Stomach (tissue), 4 donors: ENCODE measurements at regions not wholly inside any gene's neighbourhood (a gene's known extent, or its start where the extent isn't known, plus 50 kb on each side); places are given as distances from the start of the nearest gene placed in this dataset.

Experiments used
- POLR2A ChIP-seq, 4 donors: fragments of 450-650 bp; IDR thresholded peaks; one replicate each; pipeline ENCODE4 v1.6.1; 2016; ENCODE audit warnings: antibody characterized with exemption in 4 of 4, control low read depth in 2 of 4, mild to moderate bottlenecking in 1 of 4, moderate library complexity in 1 of 4
- TF ChIP-seq, protein P1 (sequence below), 7 experiments: fragments of 450-650 bp in 4 of 7; fragments of 200-600 bp in 3 of 7; sonication (generic) in 3 of 7; IDR thresholded peaks; one replicate each; pipeline ENCODE4 v1.5.1; 2016 to 2019; ENCODE audit warnings: antibody characterized with exemption in 7 of 7, control low read depth in 2 of 7, mild to moderate bottlenecking in 1 of 7

DNA sequence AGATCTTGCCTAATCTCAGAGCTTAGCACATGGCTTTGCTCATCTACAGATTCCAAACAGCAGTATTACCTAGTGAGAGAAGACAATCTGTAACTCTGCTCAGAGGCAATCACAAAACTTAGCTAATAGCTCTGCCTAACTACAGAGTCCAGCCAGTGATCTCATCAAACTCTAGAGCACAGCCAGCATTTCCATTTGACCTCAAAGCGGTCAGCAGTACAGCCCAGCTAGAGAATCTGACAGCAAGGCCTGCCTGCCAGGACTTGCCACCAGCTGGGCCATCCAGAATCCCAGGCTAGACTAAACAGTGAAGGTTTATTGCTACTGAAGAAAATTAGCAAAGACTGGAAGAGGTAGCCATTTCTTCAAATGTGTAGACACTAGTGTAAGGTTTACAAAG lies 217.9 kb upstream of the VLDLR start:
- TF ChIP-seq, protein P1, sequence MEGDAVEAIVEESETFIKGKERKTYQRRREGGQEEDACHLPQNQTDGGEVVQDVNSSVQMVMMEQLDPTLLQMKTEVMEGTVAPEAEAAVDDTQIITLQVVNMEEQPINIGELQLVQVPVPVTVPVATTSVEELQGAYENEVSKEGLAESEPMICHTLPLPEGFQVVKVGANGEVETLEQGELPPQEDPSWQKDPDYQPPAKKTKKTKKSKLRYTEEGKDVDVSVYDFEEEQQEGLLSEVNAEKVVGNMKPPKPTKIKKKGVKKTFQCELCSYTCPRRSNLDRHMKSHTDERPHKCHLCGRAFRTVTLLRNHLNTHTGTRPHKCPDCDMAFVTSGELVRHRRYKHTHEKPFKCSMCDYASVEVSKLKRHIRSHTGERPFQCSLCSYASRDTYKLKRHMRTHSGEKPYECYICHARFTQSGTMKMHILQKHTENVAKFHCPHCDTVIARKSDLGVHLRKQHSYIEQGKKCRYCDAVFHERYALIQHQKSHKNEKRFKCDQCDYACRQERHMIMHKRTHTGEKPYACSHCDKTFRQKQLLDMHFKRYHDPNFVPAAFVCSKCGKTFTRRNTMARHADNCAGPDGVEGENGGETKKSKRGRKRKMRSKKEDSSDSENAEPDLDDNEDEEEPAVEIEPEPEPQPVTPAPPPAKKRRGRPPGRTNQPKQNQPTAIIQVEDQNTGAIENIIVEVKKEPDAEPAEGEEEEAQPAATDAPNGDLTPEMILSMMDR (IDR thresholded peaks at IDR 0.05): no peak
- TF ChIP-seq POLR2A (IDR thresholded peaks at IDR 0.05): no peak
